GM23338 (cell line): ENCODE measurements at regions not wholly inside any gene's neighbourhood (a gene's known extent, or its start where the extent isn't known, plus 50 kb on each side); places are given as distances from the start of the nearest gene placed in this dataset.

Source experiments
- ATAC-seq: fragments of 200-7000 bp; cut with Tn5 transposase; 3 replicates; pipeline ENCODE4 v1.9.1; 2020
- DNase-seq: peaks from one replicate; pipeline ENCODE4 v3.0.0-alpha.2; 2015; ENCODE audit warnings: low spot score
- H2AFZ ChIP-seq: fragments of 200-600 bp; sonication (generic); 2 replicates; pipeline ENCODE4 v1.8.0; 2016; ENCODE audit warnings: antibody characterized with exemption, mild to moderate bottlenecking, moderate library complexity
- H3F3A ChIP-seq: fragments of 200-600 bp; sonication (generic); replicated peaks from 2 replicates; pipeline ENCODE4 v1.8.0; 2017; ENCODE audit warnings: antibody characterized with exemption, mixed run types, low read depth
- H3K27ac ChIP-seq: fragments of 200-600 bp; sonication (generic); 2 replicates; pipeline ENCODE4 v1.6.1; 2016; ENCODE audit warnings: low read depth
- H3K27me3 ChIP-seq: fragments of 200-600 bp; sonication (generic); 2 replicates; pipeline ENCODE4 v1.8.0; 2016; ENCODE audit warnings: mild to moderate bottlenecking, mixed run types, moderate library complexity; ENCODE audit not compliant: insufficient read depth
- H3K36me3 ChIP-seq: fragments of 200-600 bp; sonication (generic); 2 replicates; pipeline ENCODE4 v1.8.0; 2016; ENCODE audit warnings: mild to moderate bottlenecking; ENCODE audit not compliant: insufficient read depth
- H3K4me1 ChIP-seq: fragments of 200-600 bp; sonication (generic); 2 replicates; pipeline ENCODE4 v1.8.0; 2016; ENCODE audit warnings: mild to moderate bottlenecking, moderate library complexity; ENCODE audit not compliant: insufficient read depth
- H3K4me2 ChIP-seq: fragments of 200-600 bp; sonication (generic); 2 replicates; pipeline ENCODE4 v1.7.1; 2017; ENCODE audit warnings: mixed run types
- H3K4me3 ChIP-seq: fragments of 200-600 bp; sonication (generic); 2 replicates; pipeline ENCODE4 v1.6.1; 2016; ENCODE audit warnings: mixed run types
- H3K79me2 ChIP-seq: fragments of 200-600 bp; sonication (generic); replicated peaks from 2 replicates; pipeline ENCODE4 v1.8.0; 2017; ENCODE audit warnings: mild to moderate bottlenecking; ENCODE audit not compliant: insufficient read depth
- H3K9me2 ChIP-seq: fragments of 200-600 bp; sonication (generic); 2 replicates; pipeline ENCODE4 v1.8.0; 2017; ENCODE audit not compliant: insufficient read depth
- H4K20me1 ChIP-seq: fragments of 200-600 bp; sonication (generic); replicated peaks from 2 replicates; pipeline ENCODE4 v1.8.0; 2017; ENCODE audit warnings: mild to moderate bottlenecking; ENCODE audit not compliant: insufficient read depth
- H3K27ac Mint-ChIP-seq: 2 replicates; pipeline ENCODE4 v1.8.0; 2020; ENCODE audit warnings: inconsistent platforms, mild to moderate bottlenecking, moderate library complexity, mixed read lengths
- H3K27me3 Mint-ChIP-seq: 3 replicates; pipeline ENCODE4 v1.8.0; 2022; ENCODE audit warnings: low read depth, mild to moderate bottlenecking, moderate library complexity, mixed read lengths, inconsistent platforms; ENCODE audit not compliant: insufficient read depth, poor library complexity
- H3K36me3 Mint-ChIP-seq: 3 replicates; pipeline ENCODE4 v1.8.0; 2021; ENCODE audit warnings: low read depth, mild to moderate bottlenecking, inconsistent platforms, moderate library complexity, mixed read lengths
- H3K4me1 Mint-ChIP-seq: 3 replicates; pipeline ENCODE4 v1.8.0; 2020; ENCODE audit warnings: mild to moderate bottlenecking, inconsistent platforms, mixed read lengths
- H3K4me3 Mint-ChIP-seq: 3 replicates; pipeline ENCODE4 v1.8.0; 2021; ENCODE audit warnings: moderate library complexity, mild to moderate bottlenecking, inconsistent platforms, mixed read lengths
- H3K9me3 Mint-ChIP-seq: 3 replicates; pipeline ENCODE4 v1.8.0; 2020; ENCODE audit warnings: moderate library complexity, mild to moderate bottlenecking, inconsistent platforms, mixed read lengths
- CREB1 ChIP-seq: fragments of 250-450 bp; sonication (Bioruptor Pico); IDR thresholded peaks from 2 replicates; pipeline ENCODE4 v1.5.0; 2020; ENCODE audit warnings: low read depth, mild to moderate bottlenecking, moderate library complexity
- CTCF ChIP-seq, 2 experiments: fragments of 200-600 bp in 1 of 2; sonication (generic) in 1 of 2; conservative IDR thresholded peaks; 2 replicates each; pipeline versions ENCODE4 v1.5.1 to v1.6.1; 2016 to 2017; ENCODE audit warnings: antibody characterized with exemption in 2 of 2, low read depth in 2 of 2, mild to moderate bottlenecking in 2 of 2, moderate library complexity in 1 of 2
- ETS1 ChIP-seq: IDR thresholded peaks from 2 replicates; pipeline ENCODE4 v1.6.1; 2016; ENCODE audit warnings: antibody characterized with exemption
- EZH2 ChIP-seq: fragments of 200-600 bp; sonication (generic); IDR thresholded peaks from one replicate; pipeline ENCODE4 v1.8.0; 2017; ENCODE audit warnings: antibody characterized with exemption, mild to moderate bottlenecking, low read depth; ENCODE audit not compliant: unreplicated experiment
- EZH2phosphoT487 ChIP-seq: fragments of 200-600 bp; sonication (generic); IDR thresholded peaks from one replicate; pipeline ENCODE4 v1.8.1; 2018; ENCODE audit warnings: antibody characterized with exemption; ENCODE audit not compliant: unreplicated experiment
- JUNB ChIP-seq: IDR thresholded peaks from one replicate; pipeline ENCODE4 v1.6.1; 2016; ENCODE audit warnings: antibody characterized with exemption; ENCODE audit not compliant: unreplicated experiment
- NANOG ChIP-seq: IDR thresholded peaks from 2 replicates; pipeline ENCODE4 v1.6.1; 2016; ENCODE audit warnings: antibody characterized with exemption, borderline replicate concordance
- REST ChIP-seq: IDR thresholded peaks from one replicate; pipeline ENCODE4 v1.6.1; 2018; ENCODE audit warnings: antibody characterized with exemption; ENCODE audit not compliant: unreplicated experiment
- STAT1 ChIP-seq: IDR thresholded peaks from one replicate; pipeline ENCODE4 v1.6.1; 2016; ENCODE audit warnings: antibody characterized with exemption; ENCODE audit not compliant: unreplicated experiment
- ZNF331 ChIP-seq: fragments of 250-450 bp; sonication (Bioruptor Pico); IDR thresholded peaks from 2 replicates; pipeline ENCODE4 v1.5.0; 2020; ENCODE audit warnings: low read depth, mild to moderate bottlenecking, moderate library complexity
- ZNF462 ChIP-seq: fragments of 250-450 bp; sonication (Bioruptor Pico); IDR thresholded peaks from 2 replicates; pipeline ENCODE4 v1.5.0; 2020; ENCODE audit warnings: mild to moderate bottlenecking, moderate library complexity

- no peaks in the 10 kb centered on the region for H3F3A ChIP-seq
- no peaks in the 10 kb centered on the region for H3K27me3 ChIP-seq
- no peak overlapping the region for H3K27ac Mint-ChIP-seq
- H3K79me2 ChIP-seq, result no peaks in the 10 kb centered on the region
- no peaks in the 10 kb centered on the region for H3K4me1 ChIP-seq
- H4K20me1 ChIP-seq, result no peaks in the 10 kb centered on the region
- no peak overlapping the region for H3K4me2 ChIP-seq
- H3K9me3 Mint-ChIP-seq, result peaks cover 51% of the 10 kb centered on the region
- peaks cover 6% of the 10 kb centered on the region; the same call in 1 of the 2 replicates for H3K9me2 ChIP-seq
- no peaks in the 10 kb centered on the region for H3K4me1 Mint-ChIP-seq
- no peak overlapping the region for H2AFZ ChIP-seq
- H3K36me3 ChIP-seq, result peaks cover 15% of the 10 kb centered on the region
- no peak overlapping the region for H3K27ac ChIP-seq
- H3K27me3 Mint-ChIP-seq, result peaks cover 2% of the 10 kb centered on the region
- H3K4me3 ChIP-seq, result no peak overlapping the region
- H3K4me3 Mint-ChIP-seq, result no peak overlapping the region
- H3K36me3 Mint-ChIP-seq, result peaks cover 40% of the 10 kb centered on the region
- ATAC-seq, result no peak
- no peak for DNase-seq
- TF ChIP-seq NANOG, result no peak
- no peak for TF ChIP-seq ZNF462 (CRISPR knock-in tag)
- no peak for TF ChIP-seq EZH2phosphoT487
- TF ChIP-seq EZH2, result no peak
- TF ChIP-seq STAT1, result no peak
- TF ChIP-seq CREB1 (CRISPR knock-in tag), result no peak
- no peak for TF ChIP-seq REST
- no peak for TF ChIP-seq ETS1
- no peak for TF ChIP-seq JUNB
- no peak for TF ChIP-seq ZNF331 (CRISPR knock-in tag)
- no peak for TF ChIP-seq CTCF (conservative IDR thresholded peaks at IDR 0.05; ENCODE audit: low read depth in 2 of 2)
These were observed 221.3 kb downstream of the MOXD1 start for GRCh38 chr6:132179955-132180354.
